HG03095 (cell line): ENCODE measurements at regions not wholly inside any gene's neighbourhood (a gene's known extent, or its start where the extent isn't known, plus 50 kb on each side); places are given as distances from the start of the nearest gene placed in this dataset.

Source experiments
- ATAC-seq: cut with Tn5 transposase; IDR thresholded peaks from one replicate; pipeline ENCODE4 v1.9.1; 2021; ENCODE audit warnings: moderate library complexity; ENCODE audit not compliant: unreplicated experiment

DNA sequence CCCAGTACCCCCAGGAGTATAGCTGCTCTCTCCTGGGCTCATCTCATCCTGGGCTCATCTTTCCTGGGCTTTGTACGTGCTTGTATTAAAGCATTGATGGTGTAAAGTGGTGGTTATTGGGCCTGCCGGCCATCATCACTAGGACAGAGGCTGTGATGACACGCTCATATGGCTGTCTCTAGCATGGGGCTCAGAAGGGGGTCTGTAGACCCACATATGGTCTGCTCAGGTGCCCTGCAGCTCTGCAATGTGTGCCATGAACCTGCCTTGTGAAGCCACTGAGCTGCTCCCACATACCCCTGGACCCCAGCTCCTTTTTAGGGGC lies 143.4 kb downstream of the CDC5L start:
- no peak for ATAC-seq

DNA sequence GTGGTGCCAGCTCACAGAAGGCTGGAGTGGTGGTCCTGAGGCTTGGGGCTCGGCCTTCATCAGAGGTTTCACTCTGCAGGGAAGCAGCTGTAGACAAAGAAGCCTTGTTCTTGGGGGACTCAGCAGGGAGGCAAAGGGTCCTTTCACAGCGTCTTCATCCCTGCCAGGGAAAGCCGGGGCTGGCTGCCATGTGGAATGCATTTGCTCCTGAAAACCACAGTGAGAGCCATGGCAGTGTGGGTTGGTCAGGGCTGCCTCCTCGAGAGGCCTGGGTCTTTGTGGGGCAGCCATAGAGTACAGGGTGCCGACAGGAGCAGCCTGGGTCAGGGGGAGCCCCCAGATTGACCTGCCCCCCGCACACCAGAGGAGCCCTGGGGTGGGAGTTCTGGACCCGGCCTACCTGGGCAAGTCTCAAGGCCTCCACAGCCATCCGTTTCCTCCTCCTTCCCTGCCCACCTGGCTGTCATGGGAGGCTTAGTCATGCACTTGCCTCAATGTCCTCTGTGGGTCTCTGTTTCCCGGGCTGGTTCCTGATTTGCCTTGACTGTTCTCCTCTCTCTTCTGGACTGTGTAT lies 144.0 kb downstream of the CDC5L start:
- ATAC-seq, result no peak

DNA sequence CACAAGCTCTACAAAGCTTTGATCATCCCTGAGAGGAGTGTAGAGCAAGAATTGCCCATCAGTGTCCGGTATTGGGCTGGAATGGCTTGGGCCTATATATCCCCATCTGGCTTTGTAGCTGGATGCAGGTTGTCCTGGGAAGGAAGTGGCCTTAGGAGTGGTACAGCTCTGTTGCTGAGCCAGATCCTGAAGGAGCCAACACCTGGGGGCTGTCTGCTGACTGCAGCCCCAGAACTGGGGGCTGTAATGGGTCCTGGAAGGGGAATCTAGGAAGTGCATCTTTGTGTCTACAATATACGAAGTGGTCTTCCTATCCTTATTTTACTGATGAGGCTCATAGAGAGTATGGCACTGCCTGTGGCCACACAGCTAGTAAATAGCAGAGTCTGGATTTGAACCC lies 145.9 kb downstream of the CDC5L start:
- no peak for ATAC-seq

DNA sequence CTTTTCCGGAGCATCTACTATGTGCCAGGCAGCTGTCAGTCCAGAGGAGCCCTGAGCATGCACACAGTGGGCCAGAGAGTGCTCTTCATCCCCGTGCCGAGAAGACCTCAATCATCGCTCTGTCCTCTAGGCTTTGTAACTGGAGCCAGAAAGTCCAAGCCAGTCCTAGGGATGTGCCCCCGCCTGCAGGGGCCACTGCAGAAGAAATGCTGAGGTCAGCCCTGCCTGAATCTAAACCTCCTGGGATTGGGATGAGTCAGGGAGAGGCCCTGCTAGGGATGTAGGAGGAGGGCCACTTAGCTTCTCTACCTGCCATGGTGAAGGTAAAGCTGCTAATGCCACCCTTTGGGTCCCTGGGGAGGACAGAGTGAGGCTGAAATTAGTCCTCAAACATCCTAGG lies 146.8 kb downstream of the CDC5L start:
- no peak for ATAC-seq

DNA sequence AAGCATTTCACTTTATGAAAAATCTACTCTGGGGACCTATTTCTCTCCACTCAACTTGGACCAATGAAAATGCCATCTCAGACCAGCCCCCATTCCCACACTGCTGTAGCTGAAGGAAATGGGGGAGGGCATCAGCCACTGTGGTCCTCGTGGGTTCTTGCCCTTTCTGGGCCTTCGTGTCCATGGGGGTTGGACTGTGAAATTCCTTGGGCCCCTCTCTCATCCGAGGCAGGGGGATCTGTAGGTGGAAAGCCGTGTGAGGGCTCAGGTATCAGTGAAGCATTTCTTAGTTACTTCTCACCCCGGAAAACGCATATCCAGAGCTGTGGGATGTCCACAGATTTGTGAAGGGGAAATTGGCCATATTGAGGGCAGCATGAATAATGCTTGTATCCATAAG lies 147.9 kb downstream of the CDC5L start:
- no peak for ATAC-seq

DNA sequence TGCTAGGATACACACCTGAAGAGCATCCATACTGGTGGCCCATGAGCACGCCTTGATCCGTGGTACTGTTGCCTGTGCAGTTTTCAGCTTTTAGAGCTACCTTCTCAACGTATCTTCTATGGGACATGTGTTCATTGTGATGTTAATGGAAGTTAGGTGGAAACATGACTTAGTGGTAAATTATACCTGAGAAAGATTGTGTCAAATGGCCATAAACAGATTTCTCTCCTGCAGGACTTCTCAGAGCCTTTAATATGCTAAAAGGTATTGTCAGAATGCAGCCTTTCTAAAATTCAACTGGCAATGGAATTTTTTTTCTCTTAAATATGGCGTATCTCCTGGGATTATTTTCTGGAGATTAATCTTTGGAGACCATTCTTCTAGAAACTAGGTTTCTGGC lies 148.5 kb downstream of the CDC5L start:
- no peak for ATAC-seq

DNA sequence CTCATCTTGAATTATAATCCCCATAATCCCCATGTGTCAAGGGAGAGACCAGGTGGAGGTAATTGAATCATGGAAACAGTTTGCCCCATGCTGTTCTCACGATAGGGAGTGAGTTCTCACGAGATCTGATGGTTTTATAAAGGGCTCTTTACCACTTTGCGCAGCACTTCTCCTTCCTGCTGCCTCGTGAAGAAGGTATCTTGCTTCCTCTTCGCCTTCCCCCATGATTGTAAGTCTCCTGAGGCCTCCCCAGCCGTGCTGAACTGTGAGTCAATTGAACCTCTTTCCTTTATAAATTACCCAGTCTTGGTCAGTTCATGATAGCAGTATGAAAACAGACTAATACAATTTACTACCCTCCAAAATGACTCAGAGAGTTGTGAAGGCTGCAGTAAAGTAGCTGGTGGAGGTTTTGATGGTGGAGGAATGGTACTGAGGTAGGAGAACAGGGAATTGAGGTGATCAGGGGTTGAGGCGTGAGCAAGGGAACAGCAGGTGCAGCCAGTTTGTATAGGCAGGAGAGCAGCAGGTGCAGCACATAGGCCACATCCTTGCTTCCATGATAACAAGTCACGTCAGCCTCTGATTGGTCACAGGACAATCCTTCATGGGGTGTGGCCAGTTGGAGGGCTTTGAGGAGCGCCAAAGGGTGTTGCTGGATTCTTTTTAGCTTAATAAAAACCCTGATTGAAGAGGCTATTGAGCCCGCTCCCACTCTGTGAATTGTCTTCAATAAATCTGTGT lies 150.0 kb downstream of the CDC5L start:
- no peak for ATAC-seq

DNA sequence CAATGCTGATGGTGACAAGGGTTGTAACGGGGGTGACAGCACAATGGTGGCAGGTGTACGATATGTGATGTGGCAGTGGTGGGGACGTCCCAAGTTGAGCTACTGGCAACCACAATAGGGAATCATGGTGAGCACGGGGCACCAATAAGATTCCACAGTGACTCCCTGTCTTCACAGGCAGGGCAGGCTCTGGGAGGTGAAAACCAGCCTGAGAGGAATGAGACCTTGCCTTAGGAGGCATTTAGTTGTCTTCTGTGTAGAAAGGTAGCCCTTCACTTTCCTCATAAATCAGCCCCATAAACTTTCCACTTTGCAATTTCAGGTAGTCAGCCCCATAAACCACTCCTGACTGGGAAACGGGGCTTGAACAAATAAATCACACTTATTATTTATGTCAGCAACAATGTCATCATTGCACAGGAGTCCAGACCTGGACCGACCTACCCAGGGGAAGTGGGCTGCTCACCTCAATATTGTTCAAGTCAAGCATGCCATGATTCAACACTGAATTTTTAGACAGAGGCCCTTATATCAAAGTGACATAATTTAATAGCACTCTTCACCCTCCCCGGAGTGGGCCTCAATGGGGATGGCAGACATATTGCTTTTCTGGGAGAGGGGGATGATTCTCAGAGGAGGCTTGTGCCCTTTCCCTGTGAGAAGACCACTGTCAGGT lies 150.8 kb downstream of the CDC5L start:
- ATAC-seq, result no peak

DNA sequence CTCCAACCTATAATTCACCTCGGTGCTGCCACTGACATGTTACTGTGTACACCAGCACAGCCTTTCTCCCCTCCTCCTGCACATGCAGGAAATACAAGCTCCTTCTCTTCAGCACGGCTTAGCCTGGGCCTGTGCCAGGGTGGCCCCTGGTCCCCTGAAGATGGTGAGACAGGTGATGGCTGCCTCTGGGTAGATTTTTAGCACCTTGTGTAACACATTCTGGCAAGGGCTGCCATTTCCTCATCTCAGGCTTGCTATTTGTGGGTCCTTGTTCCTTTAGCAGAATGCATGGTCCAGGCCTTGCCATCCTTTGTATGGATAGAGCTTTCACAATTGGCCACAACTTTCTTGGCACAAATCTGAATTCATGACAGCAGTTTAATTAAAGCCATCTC lies 151.3 kb downstream of the CDC5L start:
- ATAC-seq, result no peak

DNA sequence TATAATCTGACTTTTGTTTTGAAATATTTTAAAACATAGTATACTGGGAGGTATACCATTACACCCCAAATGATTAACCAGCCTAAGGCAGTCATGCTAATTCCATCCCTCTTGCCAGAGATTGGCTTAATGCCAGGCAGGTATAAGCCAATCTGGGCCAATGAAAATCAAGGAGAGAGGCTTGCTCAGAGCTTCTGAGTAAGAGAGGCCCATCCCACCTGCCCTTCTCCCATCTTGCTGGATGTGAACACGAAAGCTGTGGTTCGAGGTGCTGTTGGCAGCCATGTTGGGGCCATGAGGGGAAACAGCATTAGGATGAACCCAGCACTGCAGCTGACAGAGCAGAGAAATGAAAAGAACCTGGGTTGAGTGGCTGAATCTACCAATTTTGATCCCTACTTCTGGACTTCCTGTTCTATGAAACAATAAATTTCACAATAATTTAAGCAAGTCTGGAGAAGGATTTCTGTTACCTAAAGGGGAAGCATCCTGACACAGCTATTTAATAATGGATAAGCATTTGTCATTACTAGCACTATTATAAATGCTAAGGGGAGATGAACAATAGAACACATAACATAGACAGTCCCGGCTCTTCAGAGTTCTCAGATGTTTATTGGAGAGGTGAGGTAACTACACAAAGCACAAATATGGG lies 152.3 kb downstream of the CDC5L start:
- ATAC-seq, result no peak

DNA sequence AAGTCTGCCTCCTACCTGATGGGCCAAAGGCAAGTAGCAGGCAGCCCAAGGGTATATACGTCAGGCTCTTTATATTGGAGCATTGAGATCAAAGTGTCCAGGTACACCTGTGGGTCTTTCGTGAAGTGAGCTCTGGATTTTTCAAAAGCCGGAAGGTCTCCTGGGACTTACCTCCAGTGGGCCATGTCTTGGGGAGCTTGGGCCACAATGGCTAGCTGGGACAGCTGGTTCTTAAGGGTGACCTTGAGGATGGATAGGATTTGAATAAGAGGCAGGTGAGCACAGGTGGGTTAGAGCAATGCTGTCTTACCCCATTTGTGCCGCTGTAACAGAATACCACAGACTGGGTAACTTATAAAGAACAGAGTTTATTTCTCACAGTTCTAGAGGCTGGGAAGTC lies 153.4 kb downstream of the CDC5L start:
- ATAC-seq, result no peak

DNA sequence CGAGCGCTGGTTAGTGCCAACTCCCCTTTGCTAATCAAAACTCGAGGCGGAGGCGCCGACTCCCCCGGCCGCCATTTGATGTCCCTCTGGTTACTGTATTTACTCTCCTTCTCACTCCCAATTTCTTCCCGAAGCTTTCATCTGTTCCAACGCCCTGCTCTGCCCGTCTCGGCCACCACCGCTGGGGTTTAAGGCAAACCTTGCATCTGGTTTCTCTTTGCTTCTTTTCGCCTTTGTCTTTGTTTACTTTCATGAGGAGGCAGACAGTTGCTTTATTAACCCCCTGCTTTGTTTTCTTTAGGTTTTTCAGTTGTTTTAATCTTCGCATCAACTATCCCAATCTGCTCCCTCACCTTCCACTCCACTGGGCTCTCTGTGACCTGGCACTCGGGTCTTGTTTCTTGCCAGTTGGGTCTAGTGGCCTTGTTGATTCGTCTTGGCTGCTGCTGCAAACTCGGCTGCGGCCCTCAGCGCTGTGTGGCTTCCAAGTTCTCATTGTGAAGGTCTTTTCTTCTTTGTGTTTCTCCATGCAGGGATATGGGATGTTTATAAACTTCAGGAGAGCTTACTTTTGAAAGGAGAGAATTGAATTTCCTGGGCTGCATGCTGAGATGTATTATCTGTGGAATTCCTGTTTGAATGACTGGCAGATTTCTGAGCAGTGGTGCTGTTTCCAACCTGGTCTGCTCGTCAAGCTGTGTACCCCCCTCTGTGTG lies 155.1 kb downstream of the CDC5L start:
- no peak for ATAC-seq

DNA sequence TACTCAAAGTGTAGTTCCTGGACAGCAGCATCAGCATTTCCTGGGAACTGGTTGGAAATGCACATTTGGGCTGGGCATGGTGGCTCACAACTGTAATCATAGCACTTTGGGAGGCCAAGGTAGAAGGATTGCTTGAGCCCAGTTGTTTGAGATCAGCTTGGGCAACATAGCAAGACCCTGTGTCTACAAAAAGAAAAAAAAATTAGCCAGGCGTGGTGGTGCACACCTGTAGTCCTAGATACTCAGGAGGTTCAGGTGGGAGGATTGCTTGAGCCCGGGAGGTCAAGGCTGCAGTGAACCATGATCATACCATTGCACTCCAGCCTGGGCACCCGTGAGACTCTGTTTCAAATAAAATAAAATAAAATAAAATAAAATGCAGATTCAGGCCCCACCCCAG lies 156.2 kb downstream of the CDC5L start:
- ATAC-seq, result no peak

DNA sequence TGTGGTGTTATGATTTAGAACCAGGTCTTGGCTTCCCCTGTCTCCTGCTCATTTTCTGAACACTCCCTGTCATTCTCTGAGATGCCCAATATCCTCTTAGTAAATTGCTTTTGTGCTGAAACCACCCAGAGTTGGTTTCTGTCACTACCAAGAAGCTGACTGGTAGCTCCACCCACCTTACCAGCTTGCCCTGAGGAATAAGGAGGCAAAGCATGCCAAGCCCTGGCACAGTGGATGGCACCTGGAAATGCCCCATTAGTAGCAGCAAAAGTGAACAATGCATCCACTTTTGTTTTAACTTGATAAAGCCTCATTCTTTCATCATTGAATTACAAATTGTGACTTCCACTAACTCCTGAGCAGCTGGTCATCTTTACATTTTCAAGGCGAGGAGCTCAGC lies 157.7 kb downstream of the CDC5L start:
- no peak for ATAC-seq

DNA sequence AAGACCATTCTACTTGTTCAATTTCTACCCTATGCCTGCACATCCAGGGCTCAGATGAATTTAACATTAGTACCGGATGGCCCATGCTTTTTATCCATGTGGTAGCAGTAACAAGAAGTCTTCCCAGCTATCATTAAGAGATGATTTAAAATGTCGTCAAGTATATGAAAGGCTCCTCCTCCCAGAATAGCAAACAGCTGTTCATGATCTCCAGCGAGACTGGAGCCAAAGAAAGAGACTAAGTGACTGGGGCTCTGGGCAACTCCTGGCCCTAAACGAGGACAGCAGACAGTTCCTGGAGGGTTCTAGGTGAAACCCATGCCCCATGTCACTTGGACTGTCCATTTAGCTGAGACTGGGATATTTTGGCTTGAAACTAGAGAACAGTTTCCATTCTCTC lies 160.8 kb downstream of the CDC5L start:
- no peak for ATAC-seq

DNA sequence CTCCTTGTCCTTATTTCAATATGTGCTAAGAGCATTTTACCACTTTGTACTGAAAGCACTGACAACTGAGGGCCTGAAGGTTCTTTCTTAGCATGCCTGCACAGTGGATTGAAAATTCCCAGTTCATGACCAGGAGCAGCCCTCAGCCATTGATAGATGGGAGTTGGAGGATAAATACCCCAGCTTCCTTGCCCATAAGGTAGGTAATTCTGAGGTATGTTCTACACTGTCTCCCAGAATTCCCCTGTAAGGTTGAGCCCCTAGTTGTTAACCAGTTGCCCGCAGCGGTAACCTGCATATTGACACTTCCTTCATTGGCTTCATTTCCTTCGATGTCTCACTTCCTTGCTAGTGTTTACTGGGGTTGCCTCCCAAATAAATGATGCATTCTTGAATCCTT lies 162.0 kb downstream of the CDC5L start:
- no peak for ATAC-seq

DNA sequence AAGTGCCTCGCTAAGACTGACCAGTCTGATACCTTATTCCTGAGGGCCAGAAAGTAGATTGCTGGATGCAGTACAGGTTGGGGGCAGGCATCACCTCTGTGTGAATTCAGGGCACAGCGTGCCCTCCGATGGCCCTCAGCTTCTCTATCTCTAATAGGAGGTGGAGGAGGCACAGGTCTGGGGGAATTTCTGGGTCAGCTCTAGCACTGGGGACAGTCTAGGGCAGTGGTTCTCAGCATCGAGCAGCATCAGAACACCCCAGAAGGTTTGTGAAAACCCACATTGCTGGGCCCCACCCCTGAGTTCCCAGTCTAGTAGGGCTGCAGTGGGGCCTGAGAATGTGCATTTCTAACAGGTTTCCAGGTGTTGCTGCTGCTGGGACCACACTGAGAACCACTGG lies 166.7 kb downstream of the CDC5L start:
- no peak for ATAC-seq

DNA sequence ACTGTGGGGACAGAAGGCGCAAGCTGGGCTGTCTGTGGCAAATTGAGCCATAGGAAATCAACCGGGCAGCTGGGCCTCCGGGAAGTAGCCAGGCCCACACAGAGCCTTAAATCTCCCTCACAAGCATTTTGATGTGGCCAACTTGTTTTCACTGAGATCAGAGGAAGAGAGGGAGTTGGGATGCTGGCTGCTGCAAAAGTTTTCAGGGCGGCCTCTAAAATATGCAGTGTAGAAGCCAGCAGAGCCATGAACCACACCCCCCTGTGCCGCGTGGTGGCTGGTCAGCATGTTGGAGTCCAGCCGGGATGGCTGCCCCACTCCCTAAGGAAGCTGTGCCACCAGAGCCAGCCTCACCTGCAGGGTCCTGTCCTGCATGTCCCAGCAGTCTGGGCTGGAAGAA lies 167.4 kb downstream of the CDC5L start:
- ATAC-seq, result no peak

DNA sequence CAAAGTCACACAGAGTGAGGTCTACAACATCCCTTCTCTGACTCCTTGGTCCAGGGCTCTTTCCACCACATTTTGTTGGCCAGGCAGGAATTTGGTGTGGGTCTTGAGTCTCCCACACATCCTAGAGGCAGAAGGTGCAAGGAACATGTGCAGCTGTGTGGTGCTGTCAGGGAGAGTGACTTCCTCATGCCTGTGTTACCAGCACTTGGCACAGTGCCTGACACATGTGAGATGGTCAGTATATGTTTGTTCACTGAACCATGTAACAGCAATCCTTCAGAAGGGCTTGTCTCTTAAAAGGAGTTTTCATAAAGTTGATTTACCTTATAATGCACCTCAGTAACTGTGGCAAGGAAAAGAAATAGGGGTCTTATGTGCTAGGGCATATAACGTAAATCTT lies 168.5 kb downstream of the CDC5L start:
- ATAC-seq, result no peak

DNA sequence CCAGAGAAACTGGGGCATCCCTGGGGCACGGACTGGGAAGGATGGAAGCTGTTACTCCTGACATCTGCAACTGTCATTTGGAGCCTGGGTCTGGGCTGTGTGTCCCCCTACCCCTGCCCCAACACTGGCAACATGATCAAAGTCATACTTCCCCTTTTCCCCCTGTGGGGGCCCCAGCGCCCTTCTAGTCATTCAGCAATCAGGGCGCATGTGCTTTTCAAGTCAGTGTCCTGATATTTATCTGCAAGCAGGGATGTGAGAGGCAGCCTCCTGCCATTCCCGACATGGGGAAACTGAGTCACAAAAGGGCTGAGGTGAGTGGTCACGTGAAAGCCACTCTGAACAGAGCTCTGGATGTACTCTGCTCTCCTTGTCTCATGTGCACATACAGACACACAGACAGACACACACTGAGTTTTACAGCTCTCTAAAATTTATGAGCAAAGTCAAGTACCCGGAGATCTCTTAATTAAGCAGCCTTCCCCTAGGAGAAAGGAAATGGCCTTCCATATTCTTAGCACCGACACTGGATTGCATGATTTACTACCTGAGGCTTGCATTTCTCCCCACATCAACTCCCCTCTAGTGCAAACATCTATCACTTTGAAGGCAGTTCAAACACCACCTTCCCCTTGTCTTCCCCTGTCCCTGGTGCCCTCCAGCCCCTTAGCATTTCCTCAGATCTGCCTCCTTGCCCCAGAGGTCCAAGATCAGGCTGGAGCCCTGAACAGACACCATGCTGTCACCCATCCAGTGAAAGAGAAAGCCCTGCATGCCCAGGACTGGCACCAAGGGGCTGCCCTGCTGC lies 170.7 kb downstream of the CDC5L start:
- no peak for ATAC-seq

DNA sequence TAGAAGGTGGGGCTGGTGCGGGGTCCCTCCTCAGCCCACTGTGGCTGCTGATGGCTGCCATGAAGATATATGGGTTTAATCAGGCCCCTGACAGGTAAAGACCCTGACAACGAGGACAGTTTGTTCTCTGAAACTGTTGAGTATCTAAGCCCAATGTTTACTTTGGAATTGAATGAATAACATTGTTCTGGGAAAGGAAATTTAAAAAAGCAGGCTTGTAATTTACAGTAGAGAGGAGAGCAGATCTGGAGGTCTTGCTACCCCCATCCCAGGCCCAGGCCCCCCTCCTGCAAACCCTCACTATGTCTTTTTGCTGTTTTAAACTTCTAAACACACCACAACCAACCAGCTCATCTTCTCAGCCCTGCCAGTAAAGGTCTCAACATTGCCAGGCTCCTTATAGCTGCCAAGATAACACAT lies 171.3 kb downstream of the CDC5L start:
- ATAC-seq, result no peak
